ENCODE measurements at regions not wholly inside any gene's neighbourhood (a gene's known extent, or its start where the extent isn't known, plus 50 kb on each side); places are given as distances from the start of the nearest gene placed in this dataset.

DNA sequence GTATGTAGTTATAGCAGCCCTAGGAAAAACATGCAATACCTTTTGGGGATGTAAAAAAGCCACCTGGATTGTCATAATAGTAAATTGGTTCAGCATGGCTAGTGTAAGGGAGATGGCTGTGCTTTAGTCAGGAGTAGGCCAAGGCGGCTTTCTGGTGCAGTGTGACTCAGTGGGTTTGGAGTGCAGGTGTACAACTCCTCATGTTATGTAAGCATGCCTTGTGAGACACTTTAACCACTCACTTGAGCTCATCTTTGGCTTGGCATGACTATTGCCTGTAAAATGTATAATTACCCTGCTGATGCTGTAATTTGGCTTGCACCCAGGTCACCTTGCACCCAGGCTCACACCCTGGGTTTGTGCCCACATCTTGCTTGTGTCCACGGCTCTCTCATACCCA is 239.2 kb upstream of the GLI3 start:
- Mint-ChIP-seq H3K27me3 (ENCODE audit: low read depth) (no peaks in the 10 kb centered on the region), H3K9me3 (peaks cover 0 to 3% of the 10 kb centered on the region in 2 experiments; a peak in 2 of 5 replicates), H3K36me3 (ENCODE audit: insufficient read depth in 1 of 3, low read depth in 3 of 3) (peaks cover 0 to 2% (median 0%) of the 10 kb centered on the region in 3 experiments; a peak in 1 of 7 replicates), H3K4me1 (peaks cover 10 to 15% of the 10 kb centered on the region in 2 experiments), H3K27ac (no peak overlapping the region), H3K4me3 (no peak overlapping the region)
- Histone ChIP-seq H3K4ac (ENCODE audit: low read depth, low read length) (no peak overlapping the region), H3K4me1 (ENCODE audit: insufficient read depth, low read length) (0 out of 2 replicates have a peak, but pooled peaks cover 2% of the 10 kb centered on the region), H4K20me1 (ENCODE audit: control insufficient read depth, insufficient read depth, insufficient read length) (no peaks in the 10 kb centered on the region), H2BK12ac (ENCODE audit: insufficient read length, low read depth, low read length) (no peak overlapping the region), H2AK5ac (ENCODE audit: insufficient read length, low read length) (no peak overlapping the region), H3T11ph (ENCODE audit: low read length) (no peak overlapping the region), H3K4me2 (ENCODE audit: insufficient read depth, insufficient read length, low read length) (no peak overlapping the region), H3K79me1 (ENCODE audit: insufficient read depth, low read depth, low read length, poor library complexity, severe bottlenecking) (no peaks in the 10 kb centered on the region), H3K56ac (ENCODE audit: insufficient read length, low read depth, low read length) (no peak overlapping the region), H2BK20ac (ENCODE audit: low read depth, low read length, poor library complexity, severe bottlenecking) (no peak overlapping the region), H4K5ac (ENCODE audit: insufficient read length, low read depth, low read length) (no peak overlapping the region), H3K18ac (ENCODE audit: insufficient read length, low read depth, low read length) (no peak overlapping the region), H3K23me2 (ENCODE audit: insufficient read length, low read depth, low read length, poor library complexity, severe bottlenecking) (no peaks in the 10 kb centered on the region), H2BK15ac (ENCODE audit: low read depth, low read length) (no peak overlapping the region), H3K27me3 (ENCODE audit: insufficient read depth, low read length) (no peaks in the 10 kb centered on the region), H3K23ac (ENCODE audit: insufficient read length, low read depth, low read length) (no peak overlapping the region), H4K91ac (ENCODE audit: insufficient read length, low read depth, low read length) (no peak overlapping the region), H3K79me2 (ENCODE audit: insufficient read depth, low read length) (no peaks in the 10 kb centered on the region), H3K27ac (ENCODE audit: insufficient read length, low read depth, low read length) (no peak overlapping the region), H3K14ac (ENCODE audit: insufficient read depth, low read length) (no peak overlapping the region), H3K9me3 (ENCODE audit: control insufficient read depth, low read depth, low read length) (no peaks in the 10 kb centered on the region), H2BK5ac (ENCODE audit: insufficient read length, low read length) (no peak overlapping the region), H2AFZ (ENCODE audit: low read length) (no peak overlapping the region), H3K9ac (ENCODE audit: extremely low read depth, insufficient read length, low read length) (no peak overlapping the region), H4K8ac (replicated peaks; ENCODE audit: insufficient read length, low read depth, low read length) (no peak overlapping the region), H2BK120ac (ENCODE audit: low read depth, low read length, poor library complexity, severe bottlenecking) (no peak overlapping the region)
- no peak for DNase-seq
- no CpG with 5 or more reads among the region's 2 CpGs for WGBS (ENCODE audit: extremely low coverage, insufficient read length, low lambda C conversion rate)
- TF ChIP-seq, protein P1, sequence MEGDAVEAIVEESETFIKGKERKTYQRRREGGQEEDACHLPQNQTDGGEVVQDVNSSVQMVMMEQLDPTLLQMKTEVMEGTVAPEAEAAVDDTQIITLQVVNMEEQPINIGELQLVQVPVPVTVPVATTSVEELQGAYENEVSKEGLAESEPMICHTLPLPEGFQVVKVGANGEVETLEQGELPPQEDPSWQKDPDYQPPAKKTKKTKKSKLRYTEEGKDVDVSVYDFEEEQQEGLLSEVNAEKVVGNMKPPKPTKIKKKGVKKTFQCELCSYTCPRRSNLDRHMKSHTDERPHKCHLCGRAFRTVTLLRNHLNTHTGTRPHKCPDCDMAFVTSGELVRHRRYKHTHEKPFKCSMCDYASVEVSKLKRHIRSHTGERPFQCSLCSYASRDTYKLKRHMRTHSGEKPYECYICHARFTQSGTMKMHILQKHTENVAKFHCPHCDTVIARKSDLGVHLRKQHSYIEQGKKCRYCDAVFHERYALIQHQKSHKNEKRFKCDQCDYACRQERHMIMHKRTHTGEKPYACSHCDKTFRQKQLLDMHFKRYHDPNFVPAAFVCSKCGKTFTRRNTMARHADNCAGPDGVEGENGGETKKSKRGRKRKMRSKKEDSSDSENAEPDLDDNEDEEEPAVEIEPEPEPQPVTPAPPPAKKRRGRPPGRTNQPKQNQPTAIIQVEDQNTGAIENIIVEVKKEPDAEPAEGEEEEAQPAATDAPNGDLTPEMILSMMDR (conservative IDR thresholded peaks at IDR 0.05) = no peak
